Stimulated activated CD4-positive, alpha-beta T cell treated with anti-CD3 and anti-CD28 coated beads, Interleukin-1b, Interleukin-23, amount 100 ng/mL, for 48 hours (primary cell): ENCODE measurements at regions not wholly inside any gene's neighbourhood (a gene's known extent, or its start where the extent isn't known, plus 50 kb on each side); places are given as distances from the start of the nearest gene placed in this dataset.
"Not testable (repeated sequence)": the region's sequence is repeated elsewhere in the genome, so short reads cannot be mapped to it uniquely, and the experiment has no call there.

Experiments
- DNase-seq: peaks from one replicate; pipeline ENCODE4 v3.0.0-alpha.2; 2020

GRCh38 chr19:28726533-28727479 is 486.1 kb downstream of the UQCRFS1 start:
- no peak for DNase-seq

DNA sequence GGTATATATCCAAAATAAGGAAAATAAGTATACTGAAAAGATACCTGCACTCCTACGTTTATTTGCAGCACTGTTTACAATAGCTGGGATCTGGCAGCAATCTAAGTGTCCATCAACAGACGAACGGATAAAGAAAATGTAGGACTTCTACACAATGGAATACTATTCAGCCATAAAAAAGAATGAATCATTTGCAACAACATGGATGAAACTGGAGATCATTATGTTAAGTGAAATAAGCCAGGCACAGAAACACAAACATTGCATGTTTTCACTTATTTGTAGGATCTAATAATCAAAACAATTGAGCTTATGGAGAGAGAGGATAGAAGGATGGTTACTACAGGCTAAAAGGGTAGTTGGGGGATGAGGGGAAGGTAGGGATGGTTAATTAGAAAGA is 494.0 kb downstream of the UQCRFS1 start:
- DNase-seq, result no peak

- no peak for DNase-seq
Observed at GRCh38 chr19:28715157-28715556, 497.8 kb downstream of the UQCRFS1 start.

GRCh38 chr19:28711411-28711810 is 501.5 kb downstream of the UQCRFS1 start:
- no peak for DNase-seq

GRCh38 chr19:28710278-28710677 is 502.7 kb downstream of the UQCRFS1 start:
- DNase-seq, result no peak

- DNase-seq, result no peak
Observed at GRCh38 chr19:28706693-28707092, 506.3 kb downstream of the UQCRFS1 start.

GRCh38 chr19:28705008-28705407 is 507.9 kb downstream of the UQCRFS1 start:
- DNase-seq, result no peak

- DNase-seq, result no peak
Observed at GRCh38 chr19:28703400-28703956, 509.5 kb downstream of the UQCRFS1 start.

DNA sequence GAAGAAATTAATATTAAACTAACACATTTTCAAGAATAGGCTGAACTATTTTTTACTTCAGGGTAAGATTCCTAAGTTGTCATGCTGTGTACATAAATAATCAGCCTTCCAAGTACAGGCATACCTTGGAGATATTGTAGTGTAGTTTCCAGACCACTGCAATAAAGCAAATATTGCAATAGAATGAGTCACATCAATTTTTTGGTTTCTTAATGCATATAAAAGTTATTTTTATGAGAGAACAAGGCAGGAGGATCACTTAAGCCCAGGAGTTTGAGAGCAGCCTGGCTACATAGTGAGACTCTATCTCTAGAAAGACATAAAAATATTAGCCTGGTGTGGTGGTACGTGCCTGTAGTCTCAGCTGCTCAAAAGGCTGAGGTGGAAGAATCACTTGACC is 511.5 kb downstream of the UQCRFS1 start:
- DNase-seq, result no peak

DNA sequence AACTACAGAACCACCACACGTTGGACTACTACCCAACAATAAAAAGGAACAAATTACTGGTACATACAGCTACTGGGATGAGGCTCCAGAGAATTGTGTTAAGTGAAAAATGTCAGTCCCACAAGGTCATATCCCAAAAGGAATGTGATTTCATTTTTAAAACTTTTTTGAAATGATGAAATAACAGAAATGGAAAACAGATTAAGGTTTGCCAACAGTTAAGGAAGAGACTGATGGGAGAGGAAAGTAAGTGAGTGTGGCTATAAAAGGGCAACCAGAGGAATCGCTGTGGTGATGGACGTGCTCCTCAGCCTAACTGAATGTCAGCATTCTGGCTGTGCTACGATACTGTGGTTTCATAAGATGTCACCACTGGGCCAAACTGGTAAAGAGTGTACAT is 512.8 kb downstream of the UQCRFS1 start:
- no peak for DNase-seq

- no peak for DNase-seq
Observed at GRCh38 chr19:28697308-28697707, 515.6 kb downstream of the UQCRFS1 start.

DNA sequence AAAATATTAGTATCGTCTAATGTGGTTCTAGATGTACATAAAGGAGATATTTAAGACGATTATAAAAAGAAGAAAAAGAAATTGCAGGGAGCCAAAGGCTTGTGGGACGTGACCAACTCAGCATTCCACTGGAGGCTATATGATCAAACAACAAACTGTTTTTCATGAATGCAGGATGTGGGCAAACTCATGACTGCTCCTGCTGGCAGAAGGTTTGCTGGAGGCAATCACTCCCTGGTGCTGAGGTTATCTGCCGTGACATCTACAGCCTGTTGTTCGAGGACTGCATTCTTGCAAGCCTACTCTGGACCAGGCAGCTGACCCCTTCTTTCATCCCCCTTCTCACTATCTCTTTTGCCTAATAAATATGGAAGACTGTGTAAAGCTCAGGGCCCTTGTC is 518.1 kb downstream of the UQCRFS1 start:
- DNase-seq, result no peak

- DNase-seq, result no peak
Observed at GRCh38 chr19:28691683-28692082, 521.3 kb downstream of the UQCRFS1 start.

DNA sequence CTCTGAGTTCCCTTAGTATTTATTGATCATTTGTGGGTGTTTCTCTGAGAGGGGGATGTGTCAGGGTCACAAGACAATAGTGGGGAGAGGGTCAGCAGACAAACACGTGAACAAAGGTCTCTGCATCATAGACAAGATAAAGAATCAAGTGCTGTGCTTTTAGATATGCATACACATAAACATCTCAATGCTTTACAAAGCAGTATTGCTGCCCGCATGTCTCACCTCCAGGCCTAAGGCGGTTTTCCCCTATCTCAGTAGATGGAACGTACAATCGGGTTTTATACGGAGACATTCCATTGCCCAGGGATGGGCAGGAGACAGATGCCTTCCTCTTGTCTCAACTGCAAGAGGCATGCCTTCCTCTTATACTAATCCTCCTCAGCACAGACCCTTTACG is 523.5 kb downstream of the UQCRFS1 start:
- not testable (repeated sequence) for DNase-seq

- DNase-seq, result no peak
Observed at GRCh38 chr19:28687296-28687695, 525.7 kb downstream of the UQCRFS1 start.

DNA sequence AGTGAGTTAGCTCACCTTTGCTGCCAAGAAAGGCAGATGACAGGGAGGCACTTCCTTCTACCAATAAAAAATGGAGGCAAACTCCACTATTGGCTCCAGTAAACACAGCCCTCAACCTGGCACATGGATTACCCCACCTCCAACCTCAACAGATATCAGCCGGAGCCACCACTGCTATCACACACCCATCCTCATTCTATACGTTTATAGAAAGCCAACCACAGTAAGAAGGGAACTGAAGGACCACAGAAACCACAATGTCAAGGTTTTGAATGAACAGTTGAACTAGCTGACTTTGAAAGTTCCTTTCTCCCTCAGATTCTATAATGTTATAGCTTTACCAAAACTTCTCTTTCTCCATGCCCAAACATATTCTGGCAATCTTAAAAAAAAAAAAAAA is 526.2 kb downstream of the UQCRFS1 start:
- no peak for DNase-seq

- DNase-seq, result no peak
Observed at GRCh38 chr19:28685802-28686201, 527.1 kb downstream of the UQCRFS1 start.

GRCh38 chr19:28685077-28685476 is 527.9 kb downstream of the UQCRFS1 start:
- DNase-seq, result not testable (repeated sequence)

- DNase-seq, result no peak
Observed at GRCh38 chr19:28680111-28680510, 532.8 kb downstream of the UQCRFS1 start.

DNA sequence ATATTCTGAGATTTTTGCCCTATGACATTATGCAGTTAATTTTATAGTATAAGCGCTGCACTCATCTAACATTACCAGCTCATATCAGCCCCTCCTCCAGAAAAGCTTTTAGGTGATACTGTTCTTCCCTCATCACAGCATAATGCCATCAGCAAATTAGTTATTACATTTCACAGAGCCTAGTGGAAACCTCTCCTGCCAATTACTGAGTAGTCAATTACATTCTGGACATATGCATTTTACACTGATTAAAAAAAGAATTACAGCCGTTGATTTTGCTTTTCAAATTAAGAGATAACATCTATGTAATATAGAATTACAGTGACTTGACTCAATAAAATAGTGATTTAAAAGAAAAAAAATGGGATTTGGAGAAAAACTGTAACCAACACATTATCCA is 542.1 kb downstream of the UQCRFS1 start:
- DNase-seq, result no peak

DNA sequence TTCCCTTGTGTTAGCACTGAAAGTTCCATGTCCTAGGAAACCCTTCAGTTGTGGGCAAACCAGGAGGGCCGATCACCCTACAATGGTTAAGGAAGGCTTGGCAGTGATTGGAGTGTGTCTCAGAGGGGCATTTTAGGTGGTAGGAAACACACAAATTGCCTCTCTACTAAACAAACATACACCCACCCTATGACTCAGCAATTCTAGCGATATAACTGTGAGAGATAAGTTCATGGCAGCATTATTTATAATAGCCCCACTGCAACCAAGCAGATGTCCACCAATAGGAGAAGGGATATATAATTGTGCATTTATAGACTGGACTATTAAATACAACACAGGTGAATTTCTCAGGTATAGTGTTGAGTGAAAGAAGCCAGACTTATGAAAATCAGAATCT is 543.1 kb downstream of the UQCRFS1 start:
- DNase-seq, result no peak

GRCh38 chr19:28667348-28667977 is 545.5 kb downstream of the UQCRFS1 start:
- DNase-seq, result no peak

DNA sequence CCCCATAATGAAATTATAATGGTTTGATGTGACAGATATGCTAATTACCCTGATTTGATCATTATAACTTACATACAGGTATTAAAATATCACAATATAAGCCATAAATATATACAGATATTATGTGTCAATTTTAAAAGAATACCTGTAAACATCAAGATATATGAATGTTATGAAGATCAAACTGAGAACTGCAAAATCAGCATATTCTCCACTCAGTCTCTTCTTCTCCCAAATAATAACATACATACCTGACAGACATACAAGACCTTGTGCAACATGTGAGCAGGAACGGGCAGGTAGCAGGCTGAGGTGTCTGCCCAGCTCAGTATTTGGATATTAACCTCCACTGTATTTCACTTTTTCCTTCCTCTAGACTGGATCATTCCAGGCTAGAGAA is 547.2 kb downstream of the UQCRFS1 start:
- no peak for DNase-seq

- no peak for DNase-seq
Observed at GRCh38 chr19:28656644-28657043, 556.3 kb downstream of the UQCRFS1 start.
